Tibial artery (tissue), 4 donors: ENCODE measurements at regions not wholly inside any gene's neighbourhood (a gene's known extent, or its start where the extent isn't known, plus 50 kb on each side); places are given as distances from the start of the nearest gene placed in this dataset.
"Not testable (repeated sequence)": the region's sequence is repeated elsewhere in the genome, so short reads cannot be mapped to it uniquely, and the experiment has no call there.

ENCODE experiments used
- DNase-seq, 2 donors: peaks; one replicate each; pipeline ENCODE4 v3.0.0-alpha.2; 2019
- H3K27ac ChIP-seq, 2 donors: fragments of 200-600 bp; sonication (generic) in 1 of 2; 1 replicate in 1 of 2; 2 replicates in 1 of 2; pipeline ENCODE4 v1.5.1; 2018 to 2019; ENCODE audit warnings: mild to moderate bottlenecking in 1 of 2
- H3K27me3 ChIP-seq, 2 donors: fragments of 200-600 bp; sonication (generic) in 1 of 2; one replicate each; pipeline versions ENCODE4 v1.5.1 to v1.6.0; 2016 to 2019
- H3K36me3 ChIP-seq, 3 donors: fragments of 200-600 bp; sonication (generic) in 2 of 3; one replicate each; pipeline ENCODE4 v1.5.1; 2016 to 2019; ENCODE audit warnings: mild to moderate bottlenecking in 2 of 3
- H3K4me1 ChIP-seq, 4 donors: fragments of 200-600 bp; sonication (generic) in 2 of 4; 1 replicate in 3 of 4; 2 replicates in 1 of 4; pipeline ENCODE4 v1.5.1; 2016 to 2019
- H3K4me3 ChIP-seq, 2 donors: fragments of 200-600 bp; sonication (generic) in 1 of 2; 1 replicate in 1 of 2; 2 replicates in 1 of 2; pipeline ENCODE4 v1.5.1; 2018 to 2019; ENCODE audit warnings: mild to moderate bottlenecking in 2 of 2
- H3K9me3 ChIP-seq, 3 donors: fragments of 200-600 bp; sonication (generic) in 1 of 3; one replicate each; pipeline ENCODE4 v1.5.1; 2016 to 2019
- CTCF ChIP-seq, 2 experiments: fragments of 200-600 bp in 1 of 2; fragments of 450-650 bp in 1 of 2; IDR thresholded peaks; one replicate each; pipeline ENCODE4 v1.5.1; 2017 to 2019; ENCODE audit warnings: antibody characterized with exemption in 2 of 2, mild to moderate bottlenecking in 1 of 2, moderate library complexity in 1 of 2
- intact Hi-C: fragments of 100-400 bp; cut with DNase I; formaldehyde crosslinking; loops from one replicate; pipeline ENCODE4 v1.15.0; 2023; ENCODE audit warnings: low total_unique reads

DNA sequence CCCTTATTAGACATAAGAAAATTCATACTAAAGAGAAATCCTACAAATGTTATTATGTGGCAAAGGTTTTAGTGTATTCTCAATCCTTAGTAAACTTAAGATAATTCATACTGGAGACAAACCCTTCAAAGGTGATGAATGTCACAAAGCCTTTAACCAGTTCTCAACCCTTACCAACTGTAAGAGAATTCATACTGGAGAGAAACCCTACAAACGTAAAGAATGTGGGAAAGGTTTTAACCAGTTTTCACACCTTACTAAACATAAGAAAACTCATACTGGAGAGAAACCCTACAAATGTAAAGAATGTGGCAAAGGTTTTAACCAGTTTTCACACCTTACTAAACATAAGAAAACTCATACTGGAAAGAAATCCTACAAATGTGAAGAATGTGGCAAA lies 93.2 kb downstream of the ZNF680 start:
- Histone ChIP-seq H3K4me1 (peaks cover 0 to under 1% (median 0%) of the 10 kb centered on the region in 4 donors), H3K36me3 (no peaks in the 10 kb centered on the region), H3K9me3 (peaks cover 0 to 9% (median 6%) of the 10 kb centered on the region in 3 donors), H3K4me3 (no peak overlapping the region), H3K27ac (no peak overlapping the region), H3K27me3 (no peaks in the 10 kb centered on the region)
- DNase-seq, result no peak
- TF ChIP-seq CTCF (IDR thresholded peaks at IDR 0.05), result no peak
- intact Hi-C loops, result no loop called here

DNA sequence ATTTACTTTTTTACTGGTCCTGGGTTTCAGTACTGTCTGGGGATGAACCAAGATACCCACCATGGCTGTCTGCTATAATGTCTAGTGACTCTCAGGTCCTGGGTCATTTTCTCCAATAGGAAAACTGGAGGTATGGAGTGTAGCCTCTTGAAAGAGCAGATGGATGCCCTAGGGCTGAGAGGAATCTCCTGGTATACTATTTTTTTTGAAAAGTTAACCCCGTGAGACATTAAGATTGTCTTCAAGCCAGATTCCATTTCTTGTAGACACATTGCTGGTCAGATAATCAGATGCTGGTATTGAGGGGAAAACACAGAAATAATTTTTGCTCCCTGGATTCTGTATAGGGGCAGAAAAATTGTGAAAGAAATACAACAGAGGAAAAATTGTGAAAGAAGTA lies 97.3 kb downstream of the ZNF680 start:
- intact Hi-C loops, result no loop called here
- no peak overlapping the region for H3K4me3 ChIP-seq
- no peak for TF ChIP-seq CTCF (IDR thresholded peaks at IDR 0.05)

GRCh38 chr7:64463636-64464375 lies 99.1 kb downstream of the ZNF680 start:
- Histone ChIP-seq H3K36me3 (no peaks in the 10 kb centered on the region), H3K4me3 (peak overlapping the region; percentile 56 to 63), H3K27ac (peak overlapping the region in 1 of 2 donors; percentile 60), H3K27me3 (no peaks in the 10 kb centered on the region), H3K9me3 (peaks cover 0 to 3% (median 0%) of the 10 kb centered on the region in 3 donors), H3K4me1 (peaks cover 0 to 4% (median 0%) of the 10 kb centered on the region in 4 donors)
- intact Hi-C loops, result no loop called here
- DNase-seq, result peak; percentile 71 to 88
- TF ChIP-seq CTCF (IDR thresholded peaks at IDR 0.05), result no peak

More for the DNA sequence above, 97.3 kb downstream of the ZNF680 start:
- peaks cover 0 to 4% (median 0%) of the 10 kb centered on the region in 4 donors for H3K4me1 ChIP-seq
- H3K36me3 ChIP-seq, result no peaks in the 10 kb centered on the region
- no peaks in the 10 kb centered on the region for H3K27me3 ChIP-seq
- peaks cover 0 to 9% (median 6%) of the 10 kb centered on the region in 3 donors for H3K9me3 ChIP-seq
- no peak overlapping the region for H3K27ac ChIP-seq
- no peak for DNase-seq

DNA sequence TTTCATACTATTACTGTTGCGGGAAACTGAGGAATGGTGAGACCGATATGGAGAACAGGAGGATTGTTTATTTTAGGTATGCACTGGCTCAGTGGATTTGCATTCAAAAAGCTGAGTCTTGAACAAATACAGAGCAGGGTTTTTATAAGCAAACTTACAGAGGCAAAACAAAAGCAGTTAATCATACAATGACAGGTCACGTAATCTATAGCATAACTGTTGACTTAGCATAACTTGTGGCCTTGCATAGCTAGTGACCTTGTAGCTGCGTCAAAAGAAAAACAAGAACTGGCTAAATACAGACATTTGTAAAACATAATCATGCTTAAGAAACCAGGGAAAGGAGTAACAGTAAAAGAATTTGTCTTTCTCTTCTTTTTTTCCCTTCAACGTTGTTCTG lies 103.0 kb downstream of the ZNF680 start:
- intact Hi-C loops, result not testable (repeated sequence)

DNA sequence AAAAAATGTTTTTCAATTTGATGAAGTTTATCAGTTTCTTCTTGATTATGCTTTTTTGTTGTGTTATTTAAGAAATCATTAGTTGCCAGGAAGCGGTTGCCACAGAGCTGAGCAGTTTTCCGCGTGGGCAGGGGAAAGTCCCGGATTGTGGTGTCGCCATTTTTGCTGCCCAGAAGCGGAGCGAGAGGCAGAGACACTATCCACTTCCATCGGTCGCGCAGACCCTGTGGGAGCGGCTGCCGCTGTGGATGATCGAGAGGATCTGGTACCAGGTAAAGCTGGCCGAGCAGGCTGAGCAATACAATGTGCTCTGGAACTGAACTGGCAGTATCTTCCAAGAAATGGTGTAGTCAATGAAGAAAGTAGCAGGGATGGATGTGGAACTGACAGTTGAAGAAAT lies 119.8 kb downstream of the ZNF736 start:
- no peaks in the 10 kb centered on the region for H3K4me1 ChIP-seq

More for the DNA sequence above, 103.0 kb downstream of the ZNF680 start:
- not testable (repeated sequence) for H3K36me3 ChIP-seq, DNase-seq, H3K27me3 ChIP-seq, H3K27ac ChIP-seq, H3K9me3 ChIP-seq, H3K4me3 ChIP-seq, H3K4me1 ChIP-seq

More for the DNA sequence above, 119.8 kb downstream of the ZNF736 start:
- Histone ChIP-seq H3K27ac (no peak overlapping the region), H3K4me3 (no peak overlapping the region), H3K27me3 (no peaks in the 10 kb centered on the region), H3K9me3 (peaks cover 0 to 8% (median 3%) of the 10 kb centered on the region in 3 donors), H3K36me3 (no peaks in the 10 kb centered on the region)
- no peak for DNase-seq
- intact Hi-C loops, result no loop called here
- TF ChIP-seq CTCF (IDR thresholded peaks at IDR 0.05), result no peak
